Erythroblast (primary cell): ENCODE measurements at regions not wholly inside any gene's neighbourhood (a gene's known extent, or its start where the extent isn't known, plus 50 kb on each side); places are given as distances from the start of the nearest gene placed in this dataset.

ENCODE experiments used
- GATA1 ChIP-seq: IDR thresholded peaks from 2 replicates; pipeline ENCODE4 v1.6.1; 2011; ENCODE audit warnings: low read depth, mild to moderate bottlenecking, control low read depth, low read length, moderate library complexity
- POLR2A ChIP-seq: IDR thresholded peaks from 2 replicates; pipeline ENCODE4 v1.6.1; 2011; ENCODE audit warnings: mild to moderate bottlenecking, low read length

DNA sequence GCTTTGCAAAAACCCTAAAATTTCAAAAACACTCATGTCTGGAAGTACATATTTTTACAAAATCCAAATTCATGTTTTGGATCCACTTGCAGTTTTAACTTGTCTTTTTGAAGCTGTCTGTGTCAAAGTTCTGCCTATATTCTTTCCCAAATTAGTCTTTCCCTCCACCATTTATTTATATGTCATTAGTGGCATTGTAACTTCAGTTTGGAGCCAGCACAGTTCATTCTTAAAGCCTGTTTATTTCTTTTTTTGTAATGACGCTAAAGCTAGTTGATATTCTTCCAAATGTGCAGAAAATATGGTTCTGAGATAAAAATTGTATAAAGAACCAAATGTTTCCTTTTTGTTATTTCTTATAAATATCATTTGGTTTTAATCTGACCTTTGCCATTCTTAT lies 2039.3 kb downstream of the OLFM4 start:
- no peak for TF ChIP-seq POLR2A
- TF ChIP-seq GATA1: no peak
